H1 (cell line): ENCODE measurements at regions not wholly inside any gene's neighbourhood (a gene's known extent, or its start where the extent isn't known, plus 50 kb on each side); places are given as distances from the start of the nearest gene placed in this dataset.

Source experiments
- MAFK ChIP-seq: IDR thresholded peaks from 2 replicates; pipeline ENCODE4 v1.6.1; 2012; ENCODE audit warnings: low read depth, mild to moderate bottlenecking, improper control_type of control experiment, low read length
- POLR2A ChIP-seq, 2 experiments: IDR thresholded peaks; 1 replicate in 1 of 2; 2 replicates in 1 of 2; pipeline ENCODE4 v1.6.1; 2011; ENCODE audit warnings: low read depth in 2 of 2, low read length in 2 of 2, mild to moderate bottlenecking in 2 of 2; ENCODE audit errors: control extremely low read depth in 1 of 2
- POLR2AphosphoS5 ChIP-seq: IDR thresholded peaks from 2 replicates; pipeline ENCODE4 v1.6.1; 2011; ENCODE audit warnings: low read depth, low read length
- SIN3A ChIP-seq, 2 experiments: IDR thresholded peaks in 1 of 2; conservative IDR thresholded peaks in 1 of 2; 2 replicates each; pipeline ENCODE4 v1.6.1; 2011 to 2012; ENCODE audit warnings: low read length in 2 of 2, improper control_type of control experiment in 1 of 2, low read depth in 1 of 2, mild to moderate bottlenecking in 1 of 2
- TF ChIP-seq, protein P1 (sequence below): fragments of 300-600 bp; sonication (generic); IDR thresholded peaks from 2 replicates; pipeline ENCODE4 v1.7.1; 2012; ENCODE audit warnings: low read length, moderate library complexity, mild to moderate bottlenecking, inconsistent platforms; ENCODE audit not compliant: insufficient replicate concordance

DNA sequence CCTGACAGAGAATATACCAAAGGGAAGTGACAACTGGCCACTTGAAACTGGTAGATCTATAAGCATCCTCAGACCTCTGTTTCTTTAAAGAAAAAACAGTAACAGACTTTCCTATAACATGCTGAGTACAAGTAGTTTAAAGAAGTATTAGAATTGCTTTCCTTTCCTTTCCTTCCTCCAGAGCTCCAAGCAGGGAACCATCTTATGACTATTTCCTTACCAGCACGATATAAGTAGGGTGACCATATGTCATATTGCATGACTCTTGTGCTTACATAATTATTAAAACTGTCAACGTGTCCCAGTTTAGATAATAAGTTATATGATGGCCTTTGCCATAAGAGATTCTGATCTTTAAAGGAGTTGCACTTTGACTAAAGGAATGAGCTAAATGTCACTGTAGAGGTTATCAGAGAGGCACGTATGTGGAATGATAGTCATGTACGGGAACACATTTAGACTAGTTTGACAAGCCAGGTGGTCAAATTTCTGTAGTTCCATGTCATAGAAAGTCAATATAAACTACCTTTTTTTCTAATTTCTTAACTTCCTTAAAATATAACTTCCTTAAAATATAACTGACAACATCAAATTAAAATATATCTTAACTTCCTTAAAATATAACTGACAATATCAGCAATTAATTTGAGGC is 212.7 kb upstream of the CD180 start (continued):
- TF ChIP-seq, protein P1, sequence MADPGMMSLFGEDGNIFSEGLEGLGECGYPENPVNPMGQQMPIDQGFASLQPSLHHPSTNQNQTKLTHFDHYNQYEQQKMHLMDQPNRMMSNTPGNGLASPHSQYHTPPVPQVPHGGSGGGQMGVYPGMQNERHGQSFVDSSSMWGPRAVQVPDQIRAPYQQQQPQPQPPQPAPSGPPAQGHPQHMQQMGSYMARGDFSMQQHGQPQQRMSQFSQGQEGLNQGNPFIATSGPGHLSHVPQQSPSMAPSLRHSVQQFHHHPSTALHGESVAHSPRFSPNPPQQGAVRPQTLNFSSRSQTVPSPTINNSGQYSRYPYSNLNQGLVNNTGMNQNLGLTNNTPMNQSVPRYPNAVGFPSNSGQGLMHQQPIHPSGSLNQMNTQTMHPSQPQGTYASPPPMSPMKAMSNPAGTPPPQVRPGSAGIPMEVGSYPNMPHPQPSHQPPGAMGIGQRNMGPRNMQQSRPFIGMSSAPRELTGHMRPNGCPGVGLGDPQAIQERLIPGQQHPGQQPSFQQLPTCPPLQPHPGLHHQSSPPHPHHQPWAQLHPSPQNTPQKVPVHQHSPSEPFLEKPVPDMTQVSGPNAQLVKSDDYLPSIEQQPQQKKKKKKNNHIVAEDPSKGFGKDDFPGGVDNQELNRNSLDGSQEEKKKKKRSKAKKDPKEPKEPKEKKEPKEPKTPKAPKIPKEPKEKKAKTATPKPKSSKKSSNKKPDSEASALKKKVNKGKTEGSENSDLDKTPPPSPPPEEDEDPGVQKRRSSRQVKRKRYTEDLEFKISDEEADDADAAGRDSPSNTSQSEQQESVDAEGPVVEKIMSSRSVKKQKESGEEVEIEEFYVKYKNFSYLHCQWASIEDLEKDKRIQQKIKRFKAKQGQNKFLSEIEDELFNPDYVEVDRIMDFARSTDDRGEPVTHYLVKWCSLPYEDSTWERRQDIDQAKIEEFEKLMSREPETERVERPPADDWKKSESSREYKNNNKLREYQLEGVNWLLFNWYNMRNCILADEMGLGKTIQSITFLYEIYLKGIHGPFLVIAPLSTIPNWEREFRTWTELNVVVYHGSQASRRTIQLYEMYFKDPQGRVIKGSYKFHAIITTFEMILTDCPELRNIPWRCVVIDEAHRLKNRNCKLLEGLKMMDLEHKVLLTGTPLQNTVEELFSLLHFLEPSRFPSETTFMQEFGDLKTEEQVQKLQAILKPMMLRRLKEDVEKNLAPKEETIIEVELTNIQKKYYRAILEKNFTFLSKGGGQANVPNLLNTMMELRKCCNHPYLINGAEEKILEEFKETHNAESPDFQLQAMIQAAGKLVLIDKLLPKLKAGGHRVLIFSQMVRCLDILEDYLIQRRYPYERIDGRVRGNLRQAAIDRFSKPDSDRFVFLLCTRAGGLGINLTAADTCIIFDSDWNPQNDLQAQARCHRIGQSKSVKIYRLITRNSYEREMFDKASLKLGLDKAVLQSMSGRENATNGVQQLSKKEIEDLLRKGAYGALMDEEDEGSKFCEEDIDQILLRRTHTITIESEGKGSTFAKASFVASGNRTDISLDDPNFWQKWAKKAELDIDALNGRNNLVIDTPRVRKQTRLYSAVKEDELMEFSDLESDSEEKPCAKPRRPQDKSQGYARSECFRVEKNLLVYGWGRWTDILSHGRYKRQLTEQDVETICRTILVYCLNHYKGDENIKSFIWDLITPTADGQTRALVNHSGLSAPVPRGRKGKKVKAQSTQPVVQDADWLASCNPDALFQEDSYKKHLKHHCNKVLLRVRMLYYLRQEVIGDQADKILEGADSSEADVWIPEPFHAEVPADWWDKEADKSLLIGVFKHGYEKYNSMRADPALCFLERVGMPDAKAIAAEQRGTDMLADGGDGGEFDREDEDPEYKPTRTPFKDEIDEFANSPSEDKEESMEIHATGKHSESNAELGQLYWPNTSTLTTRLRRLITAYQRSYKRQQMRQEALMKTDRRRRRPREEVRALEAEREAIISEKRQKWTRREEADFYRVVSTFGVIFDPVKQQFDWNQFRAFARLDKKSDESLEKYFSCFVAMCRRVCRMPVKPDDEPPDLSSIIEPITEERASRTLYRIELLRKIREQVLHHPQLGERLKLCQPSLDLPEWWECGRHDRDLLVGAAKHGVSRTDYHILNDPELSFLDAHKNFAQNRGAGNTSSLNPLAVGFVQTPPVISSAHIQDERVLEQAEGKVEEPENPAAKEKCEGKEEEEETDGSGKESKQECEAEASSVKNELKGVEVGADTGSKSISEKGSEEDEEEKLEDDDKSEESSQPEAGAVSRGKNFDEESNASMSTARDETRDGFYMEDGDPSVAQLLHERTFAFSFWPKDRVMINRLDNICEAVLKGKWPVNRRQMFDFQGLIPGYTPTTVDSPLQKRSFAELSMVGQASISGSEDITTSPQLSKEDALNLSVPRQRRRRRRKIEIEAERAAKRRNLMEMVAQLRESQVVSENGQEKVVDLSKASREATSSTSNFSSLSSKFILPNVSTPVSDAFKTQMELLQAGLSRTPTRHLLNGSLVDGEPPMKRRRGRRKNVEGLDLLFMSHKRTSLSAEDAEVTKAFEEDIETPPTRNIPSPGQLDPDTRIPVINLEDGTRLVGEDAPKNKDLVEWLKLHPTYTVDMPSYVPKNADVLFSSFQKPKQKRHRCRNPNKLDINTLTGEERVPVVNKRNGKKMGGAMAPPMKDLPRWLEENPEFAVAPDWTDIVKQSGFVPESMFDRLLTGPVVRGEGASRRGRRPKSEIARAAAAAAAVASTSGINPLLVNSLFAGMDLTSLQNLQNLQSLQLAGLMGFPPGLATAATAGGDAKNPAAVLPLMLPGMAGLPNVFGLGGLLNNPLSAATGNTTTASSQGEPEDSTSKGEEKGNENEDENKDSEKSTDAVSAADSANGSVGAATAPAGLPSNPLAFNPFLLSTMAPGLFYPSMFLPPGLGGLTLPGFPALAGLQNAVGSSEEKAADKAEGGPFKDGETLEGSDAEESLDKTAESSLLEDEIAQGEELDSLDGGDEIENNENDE, result no peak
- TF ChIP-seq MAFK (no peak), POLR2AphosphoS5 (no peak), POLR2A (IDR thresholded peaks at IDR 0.05; ENCODE audit: control extremely low read depth in 1 of 2, low read depth in 2 of 2, low read length in 2 of 2) (no peak), SIN3A (conservative IDR thresholded peaks at IDR 0.05 in 1 of 2, IDR thresholded peaks at IDR 0.05 in 1 of 2; ENCODE audit: low read depth in 1 of 2, low read length in 2 of 2) (no peak)
- TF ChIP-seq, all 59 proteins: peak for 0
